ENCODE measurements at regions not wholly inside any gene's neighbourhood (a gene's known extent, or its start where the extent isn't known, plus 50 kb on each side); places are given as distances from the start of the nearest gene placed in this dataset.
"Not testable (repeated sequence)": the region's sequence is repeated elsewhere in the genome, so short reads cannot be mapped to it uniquely, and the experiment has no call there.

DNA sequence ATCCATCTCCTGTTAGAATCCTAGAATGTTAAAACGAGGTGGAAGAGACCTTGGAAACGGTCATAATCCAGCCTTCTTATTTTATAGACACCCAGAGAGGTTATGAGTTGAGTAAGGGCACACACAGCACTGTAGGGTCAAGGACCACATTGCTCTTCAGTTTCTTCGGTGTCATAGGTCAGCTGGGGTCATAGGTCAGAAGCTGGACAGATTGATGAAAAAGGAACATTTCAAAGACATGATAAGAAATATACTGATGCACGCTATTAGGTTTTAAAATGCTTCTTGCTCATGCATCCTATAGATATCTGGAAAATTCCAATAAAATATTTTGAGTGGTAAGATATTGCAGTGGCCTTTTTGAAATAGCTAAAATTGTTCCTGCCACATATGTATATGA, 60.0 kb upstream of the BMS1 start:
- peaks cover 6% of the 10 kb centered on the region for H3K27me3 Mint-ChIP-seq (ENCODE audit: low read depth, unreplicated experiment)
- DNase-seq (ENCODE audit: low read depth) (no peak), FAIRE-seq (no peak)
- H4K20me1 ChIP-seq (ENCODE audit: insufficient read depth, low read length): no peaks in the 10 kb centered on the region
- H3K9me3 ChIP-seq (ENCODE audit: insufficient read depth, low read depth, low read length): peaks cover 3% of the 10 kb centered on the region
- H3K4me2 ChIP-seq (ENCODE audit: low read length): no peak overlapping the region
- H2AFZ ChIP-seq (ENCODE audit: low read depth, low read length): no peak overlapping the region
- peaks cover 1% of the 10 kb centered on the region for H3K9me3 Mint-ChIP-seq (ENCODE audit: unreplicated experiment)
- H3K4me1 ChIP-seq (ENCODE audit: insufficient read depth, low read length): no peaks in the 10 kb centered on the region
- no peak overlapping the region for H3K4me3 Mint-ChIP-seq (ENCODE audit: unreplicated experiment)
- no peak overlapping the region for H3K9ac ChIP-seq (ENCODE audit: low read length)
- H3K4me1 Mint-ChIP-seq (ENCODE audit: low read depth, unreplicated experiment): no peaks in the 10 kb centered on the region
- no peak overlapping the region for H3K27ac ChIP-seq (ENCODE audit: low read depth, low read length)
- H3K36me3 ChIP-seq (ENCODE audit: insufficient read depth, low read length): no peaks in the 10 kb centered on the region
- H3K36me3 Mint-ChIP-seq (ENCODE audit: low read depth, unreplicated experiment): no peaks in the 10 kb centered on the region
- no peak overlapping the region for H3K27ac Mint-ChIP-seq (ENCODE audit: unreplicated experiment)
- no peak overlapping the region for H3K4me3 ChIP-seq (ENCODE audit: insufficient read depth, low read depth, low read length)
- no peaks in the 10 kb centered on the region for H3K79me2 ChIP-seq (ENCODE audit: insufficient read depth, low read length)
- H3K27me3 ChIP-seq (ENCODE audit: insufficient read depth, low read length): no peaks in the 10 kb centered on the region
- no peak for TF ChIP-seq EZH2 (IDR thresholded peaks at IDR 0.05; ENCODE audit: insufficient read depth, low read length)
- TF ChIP-seq, protein P1, sequence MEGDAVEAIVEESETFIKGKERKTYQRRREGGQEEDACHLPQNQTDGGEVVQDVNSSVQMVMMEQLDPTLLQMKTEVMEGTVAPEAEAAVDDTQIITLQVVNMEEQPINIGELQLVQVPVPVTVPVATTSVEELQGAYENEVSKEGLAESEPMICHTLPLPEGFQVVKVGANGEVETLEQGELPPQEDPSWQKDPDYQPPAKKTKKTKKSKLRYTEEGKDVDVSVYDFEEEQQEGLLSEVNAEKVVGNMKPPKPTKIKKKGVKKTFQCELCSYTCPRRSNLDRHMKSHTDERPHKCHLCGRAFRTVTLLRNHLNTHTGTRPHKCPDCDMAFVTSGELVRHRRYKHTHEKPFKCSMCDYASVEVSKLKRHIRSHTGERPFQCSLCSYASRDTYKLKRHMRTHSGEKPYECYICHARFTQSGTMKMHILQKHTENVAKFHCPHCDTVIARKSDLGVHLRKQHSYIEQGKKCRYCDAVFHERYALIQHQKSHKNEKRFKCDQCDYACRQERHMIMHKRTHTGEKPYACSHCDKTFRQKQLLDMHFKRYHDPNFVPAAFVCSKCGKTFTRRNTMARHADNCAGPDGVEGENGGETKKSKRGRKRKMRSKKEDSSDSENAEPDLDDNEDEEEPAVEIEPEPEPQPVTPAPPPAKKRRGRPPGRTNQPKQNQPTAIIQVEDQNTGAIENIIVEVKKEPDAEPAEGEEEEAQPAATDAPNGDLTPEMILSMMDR (IDR thresholded peaks at IDR 0.05; ENCODE audit: insufficient read depth, low read depth, low read length): no peak

DNA sequence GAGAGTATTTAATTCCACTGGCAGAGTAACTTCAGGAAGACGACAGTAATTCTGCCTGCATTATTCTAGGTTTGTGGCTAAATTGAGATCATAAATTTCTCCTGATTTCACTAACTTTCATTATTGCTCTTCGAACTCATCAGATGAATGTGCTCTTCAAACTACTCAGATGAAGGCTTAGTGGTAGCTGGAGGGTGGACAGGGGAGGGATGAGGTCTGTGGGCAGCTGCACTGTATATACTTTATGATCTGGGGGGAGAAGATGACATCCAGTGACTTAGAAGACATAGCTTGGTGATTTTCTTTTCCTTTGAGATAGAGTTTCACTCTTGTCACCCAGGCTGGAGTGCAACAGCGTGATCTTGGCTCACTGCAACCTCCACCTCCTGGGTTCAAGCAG, 59.0 kb upstream of the BMS1 start:
- not testable (repeated sequence) for H3K4me3 Mint-ChIP-seq (ENCODE audit: unreplicated experiment); DNase-seq (ENCODE audit: low read depth); H3K36me3 ChIP-seq (ENCODE audit: insufficient read depth, low read length); H3K9me3 Mint-ChIP-seq (ENCODE audit: unreplicated experiment); H4K20me1 ChIP-seq (ENCODE audit: insufficient read depth, low read length); H3K27me3 Mint-ChIP-seq (ENCODE audit: low read depth, unreplicated experiment); FAIRE-seq; H3K9me3 ChIP-seq (ENCODE audit: insufficient read depth, low read depth, low read length); H3K4me3 ChIP-seq (ENCODE audit: insufficient read depth, low read depth, low read length); H3K4me2 ChIP-seq (ENCODE audit: low read length); H3K4me1 Mint-ChIP-seq (ENCODE audit: low read depth, unreplicated experiment); H3K27me3 ChIP-seq (ENCODE audit: insufficient read depth, low read length); H3K4me1 ChIP-seq (ENCODE audit: insufficient read depth, low read length); H2AFZ ChIP-seq (ENCODE audit: low read depth, low read length); H3K9ac ChIP-seq (ENCODE audit: low read length); H3K79me2 ChIP-seq (ENCODE audit: insufficient read depth, low read length); H3K27ac ChIP-seq (ENCODE audit: low read depth, low read length); H3K36me3 Mint-ChIP-seq (ENCODE audit: low read depth, unreplicated experiment); H3K27ac Mint-ChIP-seq (ENCODE audit: unreplicated experiment)

DNA sequence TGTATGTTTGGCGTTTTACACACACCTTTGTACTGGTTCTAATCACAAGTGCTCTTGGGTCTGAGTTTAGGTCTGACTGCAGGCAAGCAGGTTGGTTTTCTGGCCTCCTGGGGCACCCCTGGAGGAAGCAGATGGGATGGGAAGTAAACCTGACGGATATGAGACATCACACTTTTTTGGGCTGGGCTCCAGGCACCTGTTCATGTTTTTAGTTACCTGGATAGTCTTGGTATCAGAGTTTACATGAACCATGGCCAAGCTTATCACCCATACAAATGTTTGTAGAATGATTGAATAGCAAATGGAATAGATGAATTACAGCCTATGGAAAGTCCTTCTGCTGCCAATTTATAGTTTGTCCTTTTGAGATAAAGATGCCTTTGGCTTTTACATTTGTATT, 57.9 kb upstream of the BMS1 start:
- H2AFZ ChIP-seq (ENCODE audit: low read depth, low read length); FAIRE-seq; H3K36me3 ChIP-seq (ENCODE audit: insufficient read depth, low read length); H3K4me1 ChIP-seq (ENCODE audit: insufficient read depth, low read length); H3K4me2 ChIP-seq (ENCODE audit: low read length); DNase-seq (ENCODE audit: low read depth); H4K20me1 ChIP-seq (ENCODE audit: insufficient read depth, low read length); H3K27me3 Mint-ChIP-seq (ENCODE audit: low read depth, unreplicated experiment); H3K9ac ChIP-seq (ENCODE audit: low read length); H3K4me3 ChIP-seq (ENCODE audit: insufficient read depth, low read depth, low read length); H3K27ac ChIP-seq (ENCODE audit: low read depth, low read length); H3K27ac Mint-ChIP-seq (ENCODE audit: unreplicated experiment); H3K4me3 Mint-ChIP-seq (ENCODE audit: unreplicated experiment); H3K79me2 ChIP-seq (ENCODE audit: insufficient read depth, low read length); H3K9me3 ChIP-seq (ENCODE audit: insufficient read depth, low read depth, low read length); H3K9me3 Mint-ChIP-seq (ENCODE audit: unreplicated experiment); H3K27me3 ChIP-seq (ENCODE audit: insufficient read depth, low read length); H3K36me3 Mint-ChIP-seq (ENCODE audit: low read depth, unreplicated experiment); H3K4me1 Mint-ChIP-seq (ENCODE audit: low read depth, unreplicated experiment): not testable (repeated sequence)

DNA sequence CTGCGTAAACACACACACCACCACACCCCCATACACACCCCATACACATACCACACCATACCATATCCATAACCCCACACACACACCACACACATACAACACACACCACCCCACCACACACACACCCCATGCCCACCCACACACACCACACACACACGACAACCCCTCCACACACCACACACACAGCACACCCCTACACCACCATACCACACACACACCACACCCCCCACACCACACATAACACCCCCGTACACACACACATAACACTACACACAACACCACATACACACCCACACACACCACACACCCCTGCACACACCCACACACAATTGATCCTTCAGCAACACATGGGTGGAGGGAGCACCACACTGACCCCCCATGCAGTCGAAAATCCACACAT, 50.3 kb upstream of the BMS1 start:
- Histone ChIP-seq H3K9ac (ENCODE audit: low read length) (no peak overlapping the region), H3K9me3 (ENCODE audit: insufficient read depth, low read depth, low read length) (peaks cover 4% of the 10 kb centered on the region), H3K36me3 (ENCODE audit: insufficient read depth, low read length) (no peaks in the 10 kb centered on the region), H4K20me1 (ENCODE audit: insufficient read depth, low read length) (no peaks in the 10 kb centered on the region), H3K79me2 (ENCODE audit: insufficient read depth, low read length) (no peaks in the 10 kb centered on the region), H3K4me1 (ENCODE audit: insufficient read depth, low read length) (no peaks in the 10 kb centered on the region), H2AFZ (ENCODE audit: low read depth, low read length) (no peak overlapping the region), H3K27me3 (ENCODE audit: insufficient read depth, low read length) (no peaks in the 10 kb centered on the region), H3K27ac (ENCODE audit: low read depth, low read length) (no peak overlapping the region), H3K4me2 (ENCODE audit: low read length) (no peak overlapping the region), H3K4me3 (ENCODE audit: insufficient read depth, low read depth, low read length) (no peak overlapping the region)
- TF ChIP-seq EZH2 (IDR thresholded peaks at IDR 0.05; ENCODE audit: insufficient read depth, low read length): no peak
- TF ChIP-seq, protein P1 (IDR thresholded peaks at IDR 0.05; ENCODE audit: insufficient read depth, low read depth, low read length): no peak
- no peak for FAIRE-seq
- H3K4me3 Mint-ChIP-seq (ENCODE audit: unreplicated experiment): no peak overlapping the region
- H3K9me3 Mint-ChIP-seq (ENCODE audit: unreplicated experiment): peaks cover 2% of the 10 kb centered on the region
- peaks cover 13% of the 10 kb centered on the region for H3K27me3 Mint-ChIP-seq (ENCODE audit: low read depth, unreplicated experiment)
- no peaks in the 10 kb centered on the region for H3K4me1 Mint-ChIP-seq (ENCODE audit: low read depth, unreplicated experiment)
- H3K27ac Mint-ChIP-seq (ENCODE audit: unreplicated experiment): no peak overlapping the region
- H3K36me3 Mint-ChIP-seq (ENCODE audit: low read depth, unreplicated experiment): no peaks in the 10 kb centered on the region
- no peak for DNase-seq (ENCODE audit: low read depth)
